NCI-H460 (cell line): ENCODE measurements at regions not wholly inside any gene's neighbourhood (a gene's known extent, or its start where the extent isn't known, plus 50 kb on each side); places are given as distances from the start of the nearest gene placed in this dataset.

Source experiments
- DNase-seq: peaks from one replicate; pipeline ENCODE4 v3.0.0-alpha.2; 2016; ENCODE audit warnings: low read depth; ENCODE audit errors: extremely low read depth

DNA sequence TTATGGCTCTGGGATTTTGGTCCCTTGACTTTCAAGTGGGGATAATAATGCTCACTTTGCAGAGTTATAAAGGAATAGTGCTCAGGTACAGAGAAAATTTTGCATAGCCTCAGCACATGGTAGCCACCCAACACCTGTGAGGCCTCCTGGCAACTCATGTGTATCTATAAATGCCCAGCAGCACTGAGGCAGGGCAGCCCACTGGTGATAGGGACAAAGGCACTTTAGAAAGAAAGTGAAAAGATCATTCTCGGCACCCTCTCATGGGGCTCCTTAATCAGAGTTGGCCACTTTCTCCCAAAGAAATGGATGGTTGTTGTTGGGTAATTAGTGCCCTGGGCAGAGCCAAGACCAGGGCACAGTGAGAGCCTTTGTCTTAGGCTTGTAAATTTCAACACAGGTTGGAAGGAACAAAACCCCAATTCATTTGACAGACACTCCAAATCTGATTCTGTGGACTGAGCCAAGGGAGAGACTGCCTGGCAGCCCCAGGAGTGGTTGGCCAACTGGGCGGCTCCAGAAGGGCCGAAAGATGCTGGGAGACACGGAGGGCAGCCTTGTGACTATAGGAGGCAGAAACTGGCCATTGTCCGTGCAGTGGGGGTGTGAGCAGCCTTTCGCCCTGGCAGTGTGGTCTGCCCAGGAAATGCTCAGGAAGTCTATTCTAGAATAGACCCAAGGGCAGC, 213.2 kb upstream of the RGMA start:
- no peak for DNase-seq

DNA sequence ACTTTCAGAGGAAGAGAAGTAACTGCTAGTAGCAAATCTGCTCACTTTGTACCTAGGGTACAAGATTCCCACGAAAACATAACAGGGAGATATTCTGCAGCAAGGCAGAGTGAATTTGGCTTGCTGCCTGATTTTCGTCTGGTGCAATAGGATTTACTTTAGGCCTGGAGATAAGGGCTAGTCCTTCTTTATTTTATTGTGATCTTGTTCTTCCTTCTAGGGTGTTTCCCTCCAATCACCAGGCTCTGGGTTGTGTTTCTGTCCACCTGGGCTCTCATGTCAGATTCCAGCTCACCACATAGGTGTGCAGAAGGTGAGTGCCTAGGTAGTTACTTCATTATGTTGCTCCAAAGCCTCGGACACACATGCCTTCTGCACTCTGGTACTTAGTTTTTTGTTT, 211.8 kb upstream of the RGMA start:
- no peak for DNase-seq

DNA sequence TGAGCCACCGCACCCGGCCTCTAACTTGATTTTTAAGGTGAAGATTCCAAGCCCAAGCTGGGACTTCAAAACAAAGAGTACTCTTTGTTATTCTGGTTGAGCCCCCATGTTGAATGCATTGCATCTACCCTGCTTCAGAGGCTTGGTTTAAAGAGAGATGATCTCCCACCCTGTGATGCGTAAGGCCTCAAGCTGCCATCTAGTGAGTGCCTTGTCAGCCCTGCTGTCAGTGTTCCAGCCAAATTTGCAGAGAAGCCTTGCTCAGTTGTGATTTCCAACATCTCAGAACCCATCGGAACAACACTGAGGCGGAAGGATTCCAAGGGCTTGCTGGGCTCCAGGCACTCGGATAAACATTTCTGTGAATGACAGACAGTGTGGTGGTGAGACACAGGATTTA, 210.7 kb upstream of the RGMA start:
- DNase-seq: no peak

DNA sequence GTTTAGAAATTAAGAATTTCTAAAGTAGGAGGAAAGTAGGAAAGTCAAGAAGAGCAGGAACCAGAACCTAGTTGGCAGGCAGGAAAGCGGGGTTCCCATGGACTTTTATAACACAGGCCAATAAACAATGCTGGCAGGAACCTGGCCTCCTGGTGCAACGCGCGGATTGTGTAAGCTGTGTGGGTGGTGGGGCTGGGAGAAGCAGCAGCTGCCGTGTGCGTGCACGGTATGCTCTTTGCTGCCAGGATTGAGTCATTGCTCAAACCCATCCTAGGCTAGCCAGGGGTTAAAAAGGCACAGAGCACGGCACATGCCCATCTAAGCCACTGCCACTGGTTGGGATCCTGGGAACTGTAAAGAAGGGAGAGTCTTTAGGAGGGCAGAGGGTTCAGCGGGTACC, 209.9 kb upstream of the RGMA start:
- DNase-seq: no peak

DNA sequence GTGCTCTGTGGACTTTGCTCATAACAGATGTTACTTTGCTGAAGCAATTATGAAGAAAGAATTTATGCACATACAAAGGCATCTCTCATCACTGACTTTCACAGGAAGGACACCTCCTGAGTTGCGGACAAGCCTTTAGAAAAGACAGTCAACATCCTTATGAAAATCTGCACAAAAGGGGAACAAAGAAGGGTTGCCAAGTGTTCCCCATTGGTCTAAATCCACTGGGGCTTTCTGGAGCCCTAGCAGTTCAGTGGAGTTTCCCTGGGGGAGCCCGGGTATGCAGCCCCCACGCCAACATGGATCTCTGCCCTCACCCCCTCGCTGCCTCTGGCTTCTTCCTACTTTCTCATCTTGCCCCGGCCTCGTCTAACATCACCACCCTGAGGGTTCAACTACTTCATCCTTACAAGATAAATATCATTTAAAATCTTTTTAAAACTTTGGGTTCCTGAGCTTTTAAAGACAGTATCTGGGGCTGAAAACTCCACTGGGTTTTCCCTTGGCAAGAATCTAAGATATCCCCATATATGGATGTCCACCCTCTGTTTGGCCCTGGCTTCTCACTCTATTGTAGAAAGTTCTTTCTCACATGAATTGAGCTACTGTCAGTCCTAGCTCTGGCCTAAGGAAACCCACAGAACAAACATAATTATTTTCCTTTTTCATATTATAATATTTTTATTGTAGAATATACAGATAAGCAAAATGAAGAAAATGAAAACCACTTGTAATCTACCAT, 207.9 kb upstream of the RGMA start:
- no peak for DNase-seq

DNA sequence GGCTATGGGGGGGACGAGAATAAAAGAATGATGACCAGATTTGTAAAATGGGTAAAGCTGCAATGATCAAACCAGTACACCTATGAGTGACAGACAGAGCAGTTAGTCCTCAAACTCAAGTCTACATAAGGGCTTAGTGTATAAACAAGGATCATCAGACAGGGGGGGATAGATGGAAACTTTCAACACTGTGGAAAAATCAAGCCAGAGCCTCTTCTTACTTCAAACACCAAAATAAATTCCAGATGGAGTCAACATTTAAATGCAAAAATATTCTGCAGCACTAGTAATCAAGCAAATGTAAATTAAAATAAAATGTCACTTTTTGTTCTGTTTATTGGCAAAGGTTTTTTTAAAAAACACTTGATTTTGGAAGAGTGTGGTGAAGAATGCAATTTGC, 205.9 kb upstream of the RGMA start:
- no peak for DNase-seq

DNA sequence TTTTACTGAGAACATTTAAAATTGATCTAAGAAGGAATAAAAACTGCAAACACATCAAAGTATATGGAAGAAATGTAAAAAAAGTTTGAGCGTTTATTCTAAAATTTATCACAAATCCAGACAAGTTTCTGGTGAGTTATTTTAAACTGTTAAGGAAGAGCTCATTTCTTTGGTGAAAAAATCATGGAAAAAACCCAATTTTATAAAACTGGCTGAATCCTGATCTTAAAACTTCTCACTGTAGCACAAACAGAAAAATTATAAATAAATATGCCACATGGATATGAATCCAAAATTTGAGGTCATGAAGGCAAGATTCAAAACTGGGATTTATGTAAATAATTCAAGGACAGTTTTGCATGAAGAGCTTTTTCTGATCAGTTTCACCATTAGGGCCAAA, 205.1 kb upstream of the RGMA start:
- DNase-seq: no peak

DNA sequence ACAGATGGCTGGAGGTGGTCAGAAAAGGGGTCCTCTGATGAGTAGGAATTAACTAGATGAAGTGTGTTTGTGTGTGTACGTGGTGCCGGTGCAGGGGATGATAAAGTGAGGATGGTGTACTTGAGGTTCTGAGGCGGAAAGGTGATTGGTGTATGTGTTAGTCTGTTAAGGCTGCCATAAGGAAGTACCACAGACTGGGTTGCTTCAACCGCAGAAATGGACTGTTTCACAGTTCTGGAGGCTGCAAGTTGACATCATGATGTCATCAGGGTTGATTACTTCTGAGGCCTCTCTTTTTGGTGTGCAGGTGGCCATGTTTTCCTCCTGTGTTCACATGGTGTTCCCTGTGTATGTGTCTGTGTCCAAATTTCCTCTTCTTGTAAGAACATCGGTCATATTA, 202.4 kb upstream of the RGMA start:
- no peak for DNase-seq

DNA sequence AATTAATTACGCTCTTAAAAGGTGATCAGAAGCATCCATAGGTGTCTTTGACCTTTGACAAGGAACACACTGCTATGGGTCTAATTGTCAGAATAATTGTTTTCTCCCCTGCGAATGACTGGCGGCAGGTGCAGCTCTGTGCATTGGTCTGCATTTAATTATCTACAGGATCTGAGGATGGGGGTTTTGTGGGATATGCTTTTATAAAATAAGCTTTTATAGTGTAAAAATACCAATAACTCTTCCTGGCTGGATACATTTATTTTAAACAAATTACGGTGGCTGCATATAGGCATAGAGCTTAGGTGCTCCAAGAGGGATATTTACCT, 201.6 kb upstream of the RGMA start:
- DNase-seq: no peak

DNA sequence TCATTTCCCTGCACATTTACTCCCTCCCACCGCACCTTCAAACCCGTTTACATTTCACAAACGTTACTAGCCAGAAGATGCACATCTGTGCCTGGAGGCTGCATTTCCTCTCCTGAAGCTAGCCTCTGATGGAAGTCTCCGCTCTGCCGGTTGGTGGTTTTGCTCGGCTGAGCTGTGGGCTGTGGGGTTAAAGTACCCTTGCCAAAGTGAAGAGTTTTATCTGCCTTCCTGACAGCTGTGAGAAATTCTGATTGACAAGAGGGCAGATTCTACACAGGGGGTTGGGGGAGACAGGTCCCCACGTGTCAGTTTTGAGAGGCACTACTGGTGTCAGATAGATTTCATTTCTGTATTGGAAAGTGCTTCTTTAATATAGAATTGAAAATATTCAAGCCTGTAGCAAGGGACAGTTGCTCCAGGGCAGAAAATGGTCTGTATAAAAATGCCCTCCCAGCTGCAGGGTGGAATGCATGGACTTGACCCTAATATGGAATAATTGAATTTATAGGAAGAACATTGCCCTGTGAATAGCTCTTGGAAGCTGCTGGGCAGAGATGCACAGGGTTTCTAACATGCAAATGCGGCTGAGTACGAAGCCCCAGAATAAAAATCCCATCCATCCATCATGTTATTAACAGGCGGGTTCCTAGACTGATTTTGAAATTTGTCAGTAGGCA, 201.1 kb upstream of the RGMA start:
- no peak for DNase-seq

DNA sequence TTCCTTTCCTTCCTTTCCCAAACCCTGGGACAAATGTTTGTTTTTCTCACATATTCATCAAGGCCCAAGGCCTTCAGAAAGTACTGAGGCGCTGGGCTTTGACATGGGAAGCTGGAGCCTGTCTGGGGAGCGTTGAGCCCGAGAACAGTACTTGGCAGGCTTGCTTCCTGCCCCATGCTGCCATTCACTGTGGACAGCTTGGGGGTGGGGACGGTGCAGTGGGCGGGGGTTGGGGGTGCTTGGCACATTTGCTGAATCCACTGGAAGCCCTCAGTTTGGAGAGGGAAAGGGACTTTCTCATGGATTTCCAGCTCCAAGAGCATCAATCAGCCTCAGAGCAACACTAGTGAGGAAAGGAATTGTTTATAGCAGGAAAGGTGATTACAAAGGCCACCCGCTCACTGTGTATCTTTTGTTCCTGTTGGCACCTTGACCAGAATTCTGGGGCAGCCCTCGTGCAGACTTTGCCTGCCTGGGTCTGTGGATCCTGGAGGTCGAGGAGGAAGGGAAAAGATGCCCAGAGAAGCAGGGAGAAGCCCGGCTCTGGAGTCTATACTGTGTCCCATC, 199.8 kb upstream of the RGMA start:
- DNase-seq: no peak

DNA sequence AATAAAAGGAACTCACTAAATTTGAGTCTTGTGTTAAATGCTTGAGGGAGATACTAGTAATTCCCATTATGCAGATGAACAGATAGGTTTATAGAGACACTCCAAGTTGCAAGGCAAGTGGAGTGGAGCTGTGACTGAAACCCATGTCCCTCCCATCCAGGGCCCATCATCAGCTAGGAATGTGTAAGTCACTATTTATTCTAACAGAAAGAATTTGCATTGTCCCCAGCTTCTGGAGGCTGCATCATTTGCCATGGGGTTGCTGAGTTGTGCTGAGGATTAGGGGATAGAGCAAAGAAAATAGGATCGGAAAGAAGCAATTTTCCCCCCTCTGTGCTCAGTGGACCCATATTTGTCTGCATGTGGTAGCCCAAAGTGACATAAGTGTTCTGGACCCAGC, 197.4 kb upstream of the RGMA start:
- no peak for DNase-seq

DNA sequence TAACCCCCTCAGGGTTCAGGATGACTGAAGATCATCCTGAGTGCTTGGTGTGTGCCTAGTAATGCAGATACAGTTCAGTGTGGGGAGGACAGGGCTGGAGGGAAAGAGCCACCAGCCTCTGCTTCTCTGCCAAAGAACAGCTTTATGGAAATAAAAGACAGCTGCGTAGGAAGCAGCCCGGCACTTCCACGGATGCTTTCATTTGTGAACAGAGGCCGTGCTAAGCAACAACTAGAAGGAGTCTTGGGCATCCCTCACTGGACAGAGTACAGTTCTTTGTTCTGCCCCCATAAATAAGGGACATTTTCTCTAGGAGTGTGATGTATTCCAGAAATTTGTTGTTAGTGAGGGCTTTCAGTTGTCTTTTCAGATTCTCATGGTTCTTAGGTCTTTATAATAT, 194.8 kb upstream of the RGMA start:
- no peak for DNase-seq

DNA sequence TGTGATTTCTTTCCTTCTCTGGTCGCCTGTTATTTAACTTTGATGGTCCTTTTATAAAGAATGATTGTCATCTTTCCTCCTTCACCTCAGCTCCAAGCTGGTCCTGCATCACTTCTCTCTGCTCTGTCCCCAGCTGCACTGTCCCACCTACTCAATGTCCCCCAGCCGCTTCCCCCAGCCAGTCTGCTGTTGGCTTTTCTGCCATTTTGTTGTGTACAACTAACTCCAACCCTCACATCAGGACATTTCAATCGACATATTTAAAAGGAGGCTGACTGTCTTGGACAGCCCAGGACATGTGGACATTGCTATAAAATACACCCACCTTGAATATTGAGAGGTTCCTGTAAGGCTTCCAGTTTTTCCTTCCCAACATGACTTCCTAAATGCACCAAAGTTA, 193.8 kb upstream of the RGMA start:
- DNase-seq: no peak

DNA sequence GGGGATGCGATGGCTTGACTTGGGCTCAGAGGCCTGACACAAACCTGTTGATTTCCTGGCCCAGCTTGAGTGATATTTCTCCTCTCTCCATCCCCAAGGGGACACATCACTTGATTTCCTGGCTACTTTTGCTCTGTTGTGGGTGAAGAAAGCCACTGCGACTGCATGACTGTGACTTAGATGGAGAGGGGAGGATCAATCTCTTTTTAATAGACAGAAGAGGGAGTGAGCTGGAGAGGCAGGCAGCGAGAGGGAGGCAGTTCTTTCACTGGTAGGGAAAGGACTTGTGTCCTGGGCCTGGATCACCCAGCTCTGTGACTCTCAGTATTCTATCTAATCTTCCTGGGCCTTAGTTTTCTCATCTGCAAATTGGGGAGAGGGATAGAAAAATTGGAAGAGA, 189.8 kb upstream of the RGMA start:
- DNase-seq: no peak

DNA sequence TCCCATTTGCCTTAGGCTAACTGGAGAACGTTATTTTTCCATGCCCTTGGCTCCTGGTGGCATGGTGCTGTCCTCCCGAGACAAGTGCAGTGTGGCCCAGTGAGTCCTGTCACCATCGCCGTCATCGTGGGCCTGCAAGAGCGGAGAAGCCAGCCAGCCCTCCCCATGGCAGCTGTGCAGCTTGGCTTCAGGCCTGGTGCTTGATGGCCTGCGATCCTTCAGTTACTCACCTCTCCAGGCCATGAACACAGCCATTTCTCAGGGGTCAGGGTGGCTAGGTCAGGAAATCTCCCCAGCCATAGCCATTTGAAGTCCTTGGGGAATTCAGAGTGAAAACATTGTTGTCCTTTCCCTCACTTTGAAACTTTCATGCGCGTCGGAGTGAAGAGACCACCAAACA, 189.0 kb upstream of the RGMA start:
- no peak for DNase-seq

DNA sequence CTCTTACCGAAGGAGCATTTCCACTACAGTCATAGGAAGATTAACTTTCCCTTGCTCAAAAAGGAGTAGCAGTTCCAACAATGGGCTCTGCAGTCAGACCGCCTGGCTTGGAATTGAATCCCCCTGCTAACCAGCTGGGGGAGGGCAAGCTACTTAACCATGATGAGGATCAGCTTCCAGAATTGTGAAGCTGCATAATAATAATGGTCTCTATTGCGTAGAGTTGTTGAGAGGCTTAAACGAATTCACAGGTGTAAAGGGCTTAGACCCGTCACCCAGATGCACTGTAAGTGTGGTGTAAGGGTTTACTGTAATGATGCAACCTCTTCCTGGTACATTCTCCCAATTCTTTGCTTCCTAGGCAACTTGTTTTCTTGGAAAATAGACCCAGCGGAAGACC, 185.2 kb upstream of the RGMA start:
- DNase-seq: no peak

DNA sequence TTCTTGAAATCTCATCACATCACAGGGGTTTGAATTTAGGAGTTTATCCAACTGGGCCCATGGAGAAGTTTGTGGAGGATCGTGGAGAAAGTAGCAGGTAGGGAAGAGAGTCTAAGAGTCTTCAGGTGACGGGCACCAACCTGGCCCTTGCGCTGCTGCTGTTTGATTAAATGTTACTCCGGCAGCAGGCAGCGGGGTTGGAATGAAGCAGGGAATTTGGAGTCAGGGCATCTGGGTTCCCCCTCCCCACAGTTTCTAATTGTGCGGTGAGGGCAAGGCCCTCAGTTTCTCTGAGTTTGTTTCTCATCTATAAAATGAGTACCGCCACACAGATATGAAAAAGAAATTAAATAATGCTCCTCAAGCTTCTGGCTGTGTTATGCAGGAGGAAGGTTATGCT, 182.9 kb upstream of the RGMA start:
- no peak for DNase-seq

DNA sequence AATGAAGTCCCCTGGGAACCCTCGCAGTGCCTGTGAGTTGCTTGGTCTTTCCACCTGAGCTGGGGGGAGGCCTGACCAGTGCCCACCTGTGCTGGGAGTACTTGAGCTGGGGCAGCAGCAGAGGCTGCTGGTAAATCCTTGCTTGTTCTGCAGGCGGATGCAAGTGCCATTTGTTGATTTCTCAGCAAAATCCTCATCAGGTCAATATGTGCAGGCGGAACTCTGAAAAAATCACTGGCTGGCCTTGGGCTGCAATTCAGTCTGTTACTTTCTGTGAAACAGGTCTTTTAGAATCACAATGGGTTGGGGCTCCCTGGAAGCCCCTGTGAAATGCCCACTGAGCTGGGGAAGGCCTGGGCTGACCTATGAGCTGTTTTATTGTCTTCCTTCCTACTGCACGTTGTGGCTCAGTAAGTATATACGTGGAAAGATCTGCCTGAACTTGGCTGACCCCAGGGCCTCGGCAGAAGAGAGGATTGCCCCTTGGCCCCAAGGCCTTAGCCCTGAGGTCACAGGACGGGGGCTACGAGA, 182.0 kb upstream of the RGMA start:
- no peak for DNase-seq

DNA sequence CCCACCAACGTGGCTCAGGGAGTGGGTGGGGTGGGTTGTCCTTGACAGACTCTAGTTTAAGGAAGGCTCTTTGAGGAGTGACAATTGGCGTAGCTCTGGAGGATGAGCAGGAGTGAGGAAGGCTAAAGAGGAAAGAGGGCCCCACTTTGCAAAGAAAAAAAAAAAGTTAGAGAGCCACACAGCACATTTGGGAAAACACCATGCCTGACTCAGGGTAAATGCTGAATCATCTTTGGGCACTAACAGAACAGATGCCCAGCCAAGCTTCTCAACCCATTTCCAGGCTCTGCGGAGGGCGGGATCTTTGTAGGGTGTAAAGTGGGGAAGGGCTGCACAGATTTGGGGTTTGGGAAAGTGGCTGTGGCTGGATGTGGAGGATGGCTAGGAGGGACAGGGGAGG, 179.1 kb upstream of the RGMA start:
- no peak for DNase-seq

DNA sequence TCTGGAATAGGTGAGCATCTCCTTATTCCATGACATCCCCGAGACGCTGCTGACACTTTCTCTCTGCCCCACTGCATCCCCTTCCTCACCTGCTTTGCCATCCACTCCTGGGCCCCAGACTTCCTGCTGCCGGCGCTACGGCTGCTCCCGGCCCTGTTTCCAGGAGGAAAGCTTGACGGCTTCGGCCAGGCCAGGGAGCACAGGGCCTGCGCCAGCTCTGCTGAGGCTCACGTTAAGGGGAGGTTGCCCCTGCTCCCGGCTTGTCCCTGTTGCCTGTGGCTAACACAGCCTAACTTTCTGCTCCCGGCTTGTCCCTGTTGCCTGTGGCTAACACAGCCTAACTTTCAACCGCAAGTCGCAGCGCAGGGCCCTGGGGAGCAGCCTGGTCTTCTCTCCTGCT, 177.3 kb upstream of the RGMA start:
- DNase-seq: no peak

DNA sequence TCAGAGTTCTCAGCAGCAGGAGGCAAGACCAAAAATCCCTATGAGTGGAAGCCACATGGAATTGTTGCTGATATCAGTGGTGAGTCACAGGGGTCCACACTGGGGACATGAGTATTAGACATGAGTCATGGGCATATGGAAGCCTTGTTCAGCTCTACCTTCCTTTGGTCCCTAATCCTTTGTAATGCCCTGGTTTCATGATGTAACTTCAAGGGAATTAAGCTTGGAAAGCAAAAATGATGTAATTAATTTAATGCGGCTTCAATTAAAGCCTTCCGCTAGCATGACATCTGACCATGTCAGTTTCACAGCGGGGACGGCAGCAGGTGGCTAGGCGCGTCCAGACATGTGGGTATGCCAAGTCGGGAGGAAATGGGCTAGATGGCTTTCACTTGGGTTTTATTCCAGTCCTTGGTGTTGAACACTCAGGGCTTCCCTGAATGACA, 176.1 kb upstream of the RGMA start:
- no peak for DNase-seq
